ENCODE measurements at regions not wholly inside any gene's neighbourhood (a gene's known extent, or its start where the extent isn't known, plus 50 kb on each side); places are given as distances from the start of the nearest gene placed in this dataset.

DNA sequence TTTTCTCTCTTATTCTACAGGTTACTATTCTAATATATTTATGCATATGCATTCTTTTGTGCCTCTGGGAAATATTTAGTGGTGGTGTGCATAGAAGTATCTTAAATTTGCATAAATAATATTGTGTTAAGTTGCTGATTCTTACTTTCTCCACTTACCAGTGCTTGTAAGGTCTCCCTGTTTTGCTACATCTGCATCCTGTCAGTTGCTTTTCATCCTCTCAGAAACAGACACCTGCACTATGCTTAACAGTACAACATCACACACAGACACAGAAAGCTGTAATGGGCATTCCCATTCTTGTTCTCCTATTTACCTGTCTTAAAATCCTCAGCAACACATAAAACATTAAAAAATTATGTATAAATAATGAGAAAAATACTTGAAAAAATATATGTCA, 713.3 kb upstream of the RGMB start:
- TF ChIP-seq EZH2 (IDR thresholded peaks at IDR 0.05; ENCODE audit: insufficient read depth, poor library complexity, severe bottlenecking) (no peak), EZH2phosphoT487 (IDR thresholded peaks at IDR 0.05; ENCODE audit: insufficient read depth, low read depth) (no peak)

All from GM23248 (cell line).